ENCODE measurements at regions not wholly inside any gene's neighbourhood (a gene's known extent, or its start where the extent isn't known, plus 50 kb on each side); places are given as distances from the start of the nearest gene placed in this dataset.

- Histone ChIP-seq H3K27ac (no peak overlapping the region), H3K4me3 (no peak overlapping the region), H3K27me3 (no peaks in the 10 kb centered on the region), H3K4me1 (ENCODE audit: insufficient read depth) (no peaks in the 10 kb centered on the region), H3K36me3 (no peaks in the 10 kb centered on the region), H3K9me3 (no peaks in the 10 kb centered on the region)
- intact Hi-C loops (cut with DNase I) = no loop called here
- no peak for DNase-seq
- no peak for TF ChIP-seq CTCF (IDR thresholded peaks at IDR 0.05)
- TF ChIP-seq POLR2A (IDR thresholded peaks at IDR 0.05) = no peak
- TF ChIP-seq EP300 (IDR thresholded peaks at IDR 0.05) = no peak
- 90 to 96% (median 95%) methylated on average over 5 of the region's 5 CpGs for WGBS, 3 donors
Observed at GRCh38 chr16:72285324-72285723, 113.4 kb upstream of the PMFBP1 start.

GRCh38 chr16:72284042-72284789 lies 112.3 kb upstream of the PMFBP1 start:
- Histone ChIP-seq H3K27me3 (no peaks in the 10 kb centered on the region), H3K9me3 (no peaks in the 10 kb centered on the region), H3K4me1 (ENCODE audit: insufficient read depth) (no peaks in the 10 kb centered on the region), H3K4me3 (no peak overlapping the region), H3K36me3 (no peaks in the 10 kb centered on the region), H3K27ac (no peak overlapping the region)
- no peak for TF ChIP-seq EP300 (IDR thresholded peaks at IDR 0.05)
- no peak for TF ChIP-seq CTCF (IDR thresholded peaks at IDR 0.05)
- no peak for TF ChIP-seq POLR2A (IDR thresholded peaks at IDR 0.05)
- WGBS, 3 donors = 91 to 94% (median 94%) methylated on average over 13 of the region's 13 CpGs
- intact Hi-C loops (cut with DNase I) = no loop called here
- no peak for DNase-seq

GRCh38 chr16:72282362-72282761 lies 110.4 kb upstream of the PMFBP1 start:
- H3K36me3 ChIP-seq = no peaks in the 10 kb centered on the region
- no peak overlapping the region for H3K4me3 ChIP-seq
- H3K4me1 ChIP-seq (ENCODE audit: insufficient read depth) = no peaks in the 10 kb centered on the region
- intact Hi-C loops (cut with DNase I) = no loop called here
- no peak for DNase-seq
- no peaks in the 10 kb centered on the region for H3K27me3 ChIP-seq
- H3K27ac ChIP-seq = no peak overlapping the region
- H3K9me3 ChIP-seq = no peaks in the 10 kb centered on the region
- TF ChIP-seq EP300 (IDR thresholded peaks at IDR 0.05) (no peak), CTCF (IDR thresholded peaks at IDR 0.05) (no peak), POLR2A (IDR thresholded peaks at IDR 0.05) (no peak)
- 33 to 45% (median 34%) methylated on average over 1 of the region's 1 CpG for WGBS, 3 donors

- TF ChIP-seq POLR2A (IDR thresholded peaks at IDR 0.05) (no peak), EP300 (IDR thresholded peaks at IDR 0.05) (no peak), CTCF (IDR thresholded peaks at IDR 0.05) (no peak)
- Histone ChIP-seq H3K4me1 (ENCODE audit: insufficient read depth) (no peaks in the 10 kb centered on the region), H3K27me3 (no peaks in the 10 kb centered on the region), H3K27ac (no peak overlapping the region), H3K4me3 (no peak overlapping the region), H3K36me3 (no peaks in the 10 kb centered on the region), H3K9me3 (no peaks in the 10 kb centered on the region)
- WGBS, 3 donors = 83 to 94% (median 86%) methylated on average over 3 of the region's 3 CpGs
- intact Hi-C loops (cut with DNase I) = no loop called here
- DNase-seq = no peak
Observed at GRCh38 chr16:72278301-72278700, 106.3 kb upstream of the PMFBP1 start.
